WTC11 (cell line): ENCODE measurements at regions not wholly inside any gene's neighbourhood (a gene's known extent, or its start where the extent isn't known, plus 50 kb on each side); places are given as distances from the start of the nearest gene placed in this dataset.

Experiments used
- ATAC-seq: fragments of 200-7000 bp; cut with Tn5 transposase; 2 replicates; pipeline ENCODE4 v1.10.0; 2021; ENCODE audit warnings: mild to moderate bottlenecking, moderate library complexity
- CTCF ChIA-PET: fragments of 300-600 bp; sonication (Branson Sonifier 250); formaldehyde crosslinking; loops from one replicate; lab custom pipeline; 2021; ENCODE audit warnings: antibody characterized with exemption; lab: Charles Lee
- POLR2A ChIA-PET: fragments of 350-600 bp; sonication (Branson Sonifier 250); formaldehyde crosslinking; loops from one replicate; lab custom pipeline; 2021; ENCODE audit warnings: antibody characterized with exemption; lab: Charles Lee
- DNase-seq: peaks from one replicate; pipeline ENCODE4 v3.0.0; 2021; ENCODE audit warnings: low spot score
- H3K27ac Mint-ChIP-seq: 2 replicates; pipeline ENCODE4 v1.8.0; 2021; ENCODE audit warnings: mixed read lengths
- H3K27me3 Mint-ChIP-seq: 2 replicates; pipeline ENCODE4 v1.8.0; 2021; ENCODE audit warnings: low read depth, mild to moderate bottlenecking, moderate library complexity, mixed read lengths
- H3K36me3 Mint-ChIP-seq: 2 replicates; pipeline ENCODE4 v1.8.0; 2021; ENCODE audit warnings: mixed read lengths
- H3K4me1 Mint-ChIP-seq: 2 replicates; pipeline ENCODE4 v1.8.0; 2022; ENCODE audit warnings: mixed read lengths
- H3K4me3 Mint-ChIP-seq: 2 replicates; pipeline ENCODE4 v1.8.0; 2021; ENCODE audit warnings: mild to moderate bottlenecking, moderate library complexity, mixed read lengths
- H3K9me3 Mint-ChIP-seq: 2 replicates; pipeline ENCODE4 v1.8.0; 2021; ENCODE audit warnings: mixed read lengths
- ATF2 ChIP-seq: sonication (generic); formaldehyde crosslinking; IDR thresholded peaks from 2 replicates; pipeline ENCODE4 v1.8.1; 2022; ENCODE audit warnings: low read depth, missing genetic modification reagents, borderline replicate concordance
- ATF6 ChIP-seq: sonication (generic); formaldehyde crosslinking; IDR thresholded peaks from 2 replicates; pipeline ENCODE4 v1.8.1; 2023; ENCODE audit warnings: mild to moderate bottlenecking, missing genetic modification reagents
- ELF4 ChIP-seq: sonication (generic); formaldehyde crosslinking; IDR thresholded peaks from 2 replicates; pipeline ENCODE4 v1.8.1; 2022; ENCODE audit warnings: low read depth, mild to moderate bottlenecking, moderate library complexity, missing genetic modification reagents
- GABPB1 ChIP-seq: sonication (generic); formaldehyde crosslinking; IDR thresholded peaks from 2 replicates; pipeline ENCODE4 v1.8.1; 2023; ENCODE audit warnings: mild to moderate bottlenecking, missing genetic modification reagents
- JUN ChIP-seq: sonication (generic); formaldehyde crosslinking; IDR thresholded peaks from 2 replicates; pipeline ENCODE4 v1.8.0; 2023; ENCODE audit warnings: mild to moderate bottlenecking, missing genetic modification reagents
- MYBL2 ChIP-seq: sonication (generic); formaldehyde crosslinking; IDR thresholded peaks from 2 replicates; pipeline ENCODE4 v1.8.1; 2023; ENCODE audit warnings: mild to moderate bottlenecking, moderate library complexity, missing genetic modification reagents
- NFATC4 ChIP-seq: fragments of 250-450 bp; sonication (Bioruptor Pico); IDR thresholded peaks from 2 replicates; pipeline ENCODE4 v1.9.0; 2021; ENCODE audit warnings: mild to moderate bottlenecking
- NFE2L1 ChIP-seq: sonication (generic); formaldehyde crosslinking; IDR thresholded peaks from 2 replicates; pipeline ENCODE4 v1.8.1; 2023; ENCODE audit warnings: missing genetic modification reagents
- NR1H2 ChIP-seq: sonication (generic); formaldehyde crosslinking; IDR thresholded peaks from 2 replicates; pipeline ENCODE4 v1.9.0; 2021; ENCODE audit warnings: mild to moderate bottlenecking, moderate library complexity, missing genetic modification reagents
- NR2C2 ChIP-seq: sonication (generic); formaldehyde crosslinking; IDR thresholded peaks from 2 replicates; pipeline ENCODE4 v1.8.0; 2022; ENCODE audit warnings: mild to moderate bottlenecking, missing genetic modification reagents
- OVOL2 ChIP-seq: fragments of 250-450 bp; sonication (Bioruptor Pico); IDR thresholded peaks from 2 replicates; pipeline ENCODE4 v1.9.0; 2021; ENCODE audit warnings: mild to moderate bottlenecking, borderline replicate concordance
- RELA ChIP-seq: sonication (generic); formaldehyde crosslinking; IDR thresholded peaks from 2 replicates; pipeline ENCODE4 v1.8.1; 2022; ENCODE audit warnings: missing genetic modification reagents, mild to moderate bottlenecking, borderline replicate concordance
- SMAD3 ChIP-seq: sonication (generic); formaldehyde crosslinking; IDR thresholded peaks from 2 replicates; pipeline ENCODE4 v1.8.0; 2022; ENCODE audit warnings: missing genetic modification reagents, mild to moderate bottlenecking, borderline replicate concordance
- TEAD4 ChIP-seq: sonication (generic); formaldehyde crosslinking; IDR thresholded peaks from 2 replicates; pipeline ENCODE4 v1.8.0; 2022; ENCODE audit warnings: mild to moderate bottlenecking, missing genetic modification reagents
- USF1 ChIP-seq: sonication (generic); formaldehyde crosslinking; IDR thresholded peaks from 2 replicates; pipeline ENCODE4 v1.8.0; 2022; ENCODE audit warnings: mild to moderate bottlenecking, missing genetic modification reagents
- ZBTB43 ChIP-seq: sonication (generic); formaldehyde crosslinking; IDR thresholded peaks from 2 replicates; pipeline ENCODE4 v1.8.1; 2023; ENCODE audit warnings: mild to moderate bottlenecking, missing genetic modification reagents
- ZMAT4 ChIP-seq: fragments of 250-450 bp; sonication (Bioruptor Pico); IDR thresholded peaks from 2 replicates; pipeline ENCODE4 v1.9.0; 2021; ENCODE audit warnings: mild to moderate bottlenecking
- ZNF138 ChIP-seq: sonication (generic); formaldehyde crosslinking; conservative IDR thresholded peaks from 2 replicates; pipeline ENCODE4 v1.8.1; 2022; ENCODE audit warnings: mild to moderate bottlenecking, moderate library complexity, missing genetic modification reagents
- ZNF219 ChIP-seq: sonication (generic); formaldehyde crosslinking; IDR thresholded peaks from 2 replicates; pipeline ENCODE4 v1.8.0; 2023; ENCODE audit warnings: missing genetic modification reagents, mild to moderate bottlenecking, borderline replicate concordance
- ZNF416 ChIP-seq: fragments of 250-450 bp; sonication (Bioruptor Pico); IDR thresholded peaks from 2 replicates; pipeline ENCODE4 v1.9.0; 2021; ENCODE audit warnings: mild to moderate bottlenecking, inconsistent platforms
- TF ChIP-seq, protein P1 (sequence below): sonication (generic); formaldehyde crosslinking; IDR thresholded peaks from 2 replicates; pipeline ENCODE4 v1.8.1; 2022; ENCODE audit warnings: mild to moderate bottlenecking, missing genetic modification reagents, moderate library complexity, borderline replicate concordance
- TF ChIP-seq, protein P2 (sequence below): sonication (generic); formaldehyde crosslinking; IDR thresholded peaks from 2 replicates; pipeline ENCODE4 v1.8.0; 2022; ENCODE audit warnings: mild to moderate bottlenecking, missing genetic modification reagents

GRCh38 chr2:5287558-5288334 lies 404.4 kb upstream of the SOX11 start:
- Mint-ChIP-seq H3K9me3 (peaks cover 84% of the 10 kb centered on the region), H3K4me1 (no peaks in the 10 kb centered on the region), H3K27me3 (peaks cover 13% of the 10 kb centered on the region), H3K36me3 (peaks cover 78% of the 10 kb centered on the region), H3K27ac (no peak overlapping the region), H3K4me3 (no peak overlapping the region)
- POLR2A ChIA-PET: no interaction called here
- DNase-seq (no peak), ATAC-seq (no peak)
- CTCF ChIA-PET: no interaction called here
- no peak for TF ChIP-seq NFE2L1 (CRISPR knock-in tag)
- no peak for TF ChIP-seq TEAD4 (CRISPR knock-in tag)
- TF ChIP-seq ATF2 (CRISPR knock-in tag): no peak
- no peak for TF ChIP-seq GABPB1 (CRISPR knock-in tag)

DNA sequence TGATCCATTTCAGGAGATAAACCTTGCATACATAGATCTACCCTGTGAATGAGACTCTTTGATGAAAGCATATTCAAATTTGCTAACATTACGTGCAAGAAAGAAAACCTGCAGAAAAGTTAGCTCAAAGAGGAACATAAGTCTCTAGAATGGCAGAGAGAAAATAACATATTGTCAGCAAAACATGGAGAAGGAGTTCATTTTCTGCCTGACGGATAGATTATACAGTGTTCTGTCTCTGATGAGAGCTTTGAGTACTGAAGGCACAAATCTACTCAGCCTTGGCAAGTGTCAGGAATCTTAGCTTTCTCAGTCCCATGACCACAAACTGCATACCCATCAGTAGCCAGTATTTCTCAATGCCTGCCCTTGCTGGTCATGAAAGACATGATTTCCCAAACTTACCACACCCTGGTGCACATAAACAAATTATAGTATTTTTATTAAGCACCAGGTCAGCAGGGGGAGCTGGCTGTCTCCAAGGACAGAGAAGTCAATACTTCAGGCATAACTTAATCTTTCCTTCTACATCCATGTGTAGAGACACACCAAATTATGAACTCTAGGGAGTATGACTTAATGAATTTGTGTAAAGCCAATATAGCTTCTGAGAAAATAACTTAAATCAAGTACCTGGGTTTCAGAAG lies 401.2 kb upstream of the SOX11 start:
- ChIA-PET POLR2A (no interaction called here), CTCF (no interaction called here)
- H3K36me3 Mint-ChIP-seq: peaks cover 78% of the 10 kb centered on the region
- H3K27ac Mint-ChIP-seq: no peak overlapping the region
- peaks cover 84% of the 10 kb centered on the region for H3K9me3 Mint-ChIP-seq
- no peak overlapping the region for H3K4me3 Mint-ChIP-seq
- H3K4me1 Mint-ChIP-seq: no peaks in the 10 kb centered on the region
- DNase-seq: no peak
- TF ChIP-seq ZBTB43 (CRISPR knock-in tag): no peak
- no peak for TF ChIP-seq USF1 (CRISPR knock-in tag)
- no peak for TF ChIP-seq NFATC4
- TF ChIP-seq NR1H2 (CRISPR knock-in tag): no peak
- no peak for TF ChIP-seq RELA
- TF ChIP-seq, protein P1, sequence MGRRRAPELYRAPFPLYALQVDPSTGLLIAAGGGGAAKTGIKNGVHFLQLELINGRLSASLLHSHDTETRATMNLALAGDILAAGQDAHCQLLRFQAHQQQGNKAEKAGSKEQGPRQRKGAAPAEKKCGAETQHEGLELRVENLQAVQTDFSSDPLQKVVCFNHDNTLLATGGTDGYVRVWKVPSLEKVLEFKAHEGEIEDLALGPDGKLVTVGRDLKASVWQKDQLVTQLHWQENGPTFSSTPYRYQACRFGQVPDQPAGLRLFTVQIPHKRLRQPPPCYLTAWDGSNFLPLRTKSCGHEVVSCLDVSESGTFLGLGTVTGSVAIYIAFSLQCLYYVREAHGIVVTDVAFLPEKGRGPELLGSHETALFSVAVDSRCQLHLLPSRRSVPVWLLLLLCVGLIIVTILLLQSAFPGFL (CRISPR knock-in tag): no peak
- TF ChIP-seq SMAD3 (CRISPR knock-in tag): no peak
- TF ChIP-seq JUN: no peak
- TF ChIP-seq ZNF416: no peak
- TF ChIP-seq ZNF138 (CRISPR knock-in tag): no peak
- TF ChIP-seq OVOL2 (CRISPR knock-in tag): no peak
- TF ChIP-seq ATF6 (CRISPR knock-in tag): no peak
- TF ChIP-seq ZMAT4 (CRISPR knock-in tag): no peak
- TF ChIP-seq MYBL2 (CRISPR knock-in tag): no peak
- TF ChIP-seq NFE2L1 (CRISPR knock-in tag): no peak
- no peak for TF ChIP-seq ELF4
- no peak for TF ChIP-seq NR2C2 (CRISPR knock-in tag)
- no peak for TF ChIP-seq GABPB1 (CRISPR knock-in tag)
- TF ChIP-seq ZNF219: no peak
- TF ChIP-seq, protein P2, sequence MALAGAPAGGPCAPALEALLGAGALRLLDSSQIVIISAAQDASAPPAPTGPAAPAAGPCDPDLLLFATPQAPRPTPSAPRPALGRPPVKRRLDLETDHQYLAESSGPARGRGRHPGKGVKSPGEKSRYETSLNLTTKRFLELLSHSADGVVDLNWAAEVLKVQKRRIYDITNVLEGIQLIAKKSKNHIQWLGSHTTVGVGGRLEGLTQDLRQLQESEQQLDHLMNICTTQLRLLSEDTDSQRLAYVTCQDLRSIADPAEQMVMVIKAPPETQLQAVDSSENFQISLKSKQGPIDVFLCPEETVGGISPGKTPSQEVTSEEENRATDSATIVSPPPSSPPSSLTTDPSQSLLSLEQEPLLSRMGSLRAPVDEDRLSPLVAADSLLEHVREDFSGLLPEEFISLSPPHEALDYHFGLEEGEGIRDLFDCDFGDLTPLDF: no peak
- no peak for ATAC-seq
- H3K27me3 Mint-ChIP-seq: peaks cover 13% of the 10 kb centered on the region
